Fibroblast of the aortic adventitia (primary cell): ENCODE measurements at regions not wholly inside any gene's neighbourhood (a gene's known extent, or its start where the extent isn't known, plus 50 kb on each side); places are given as distances from the start of the nearest gene placed in this dataset.

Source experiments
- DNase-seq: peaks from one replicate; pipeline ENCODE4 v3.0.0-alpha.2; 2010; ENCODE audit warnings: low read depth
- H3K4me3 ChIP-seq: 2 replicates; pipeline ENCODE4 v1.5.1; 2011; ENCODE audit warnings: low read depth, mild to moderate bottlenecking, control low read depth, low read length, moderate library complexity
- TF ChIP-seq, protein P1 (sequence below): IDR thresholded peaks from 2 replicates; pipeline ENCODE4 v1.5.1; 2011; ENCODE audit warnings: mild to moderate bottlenecking, low read length, control low read depth, inconsistent platforms; ENCODE audit not compliant: insufficient read depth

GRCh38 chr7:46774515-46774914 lies 807.4 kb downstream of the TNS3 start:
- TF ChIP-seq, protein P1, sequence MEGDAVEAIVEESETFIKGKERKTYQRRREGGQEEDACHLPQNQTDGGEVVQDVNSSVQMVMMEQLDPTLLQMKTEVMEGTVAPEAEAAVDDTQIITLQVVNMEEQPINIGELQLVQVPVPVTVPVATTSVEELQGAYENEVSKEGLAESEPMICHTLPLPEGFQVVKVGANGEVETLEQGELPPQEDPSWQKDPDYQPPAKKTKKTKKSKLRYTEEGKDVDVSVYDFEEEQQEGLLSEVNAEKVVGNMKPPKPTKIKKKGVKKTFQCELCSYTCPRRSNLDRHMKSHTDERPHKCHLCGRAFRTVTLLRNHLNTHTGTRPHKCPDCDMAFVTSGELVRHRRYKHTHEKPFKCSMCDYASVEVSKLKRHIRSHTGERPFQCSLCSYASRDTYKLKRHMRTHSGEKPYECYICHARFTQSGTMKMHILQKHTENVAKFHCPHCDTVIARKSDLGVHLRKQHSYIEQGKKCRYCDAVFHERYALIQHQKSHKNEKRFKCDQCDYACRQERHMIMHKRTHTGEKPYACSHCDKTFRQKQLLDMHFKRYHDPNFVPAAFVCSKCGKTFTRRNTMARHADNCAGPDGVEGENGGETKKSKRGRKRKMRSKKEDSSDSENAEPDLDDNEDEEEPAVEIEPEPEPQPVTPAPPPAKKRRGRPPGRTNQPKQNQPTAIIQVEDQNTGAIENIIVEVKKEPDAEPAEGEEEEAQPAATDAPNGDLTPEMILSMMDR = no peak
- no peak for DNase-seq
- no peak overlapping the region for H3K4me3 ChIP-seq

DNA sequence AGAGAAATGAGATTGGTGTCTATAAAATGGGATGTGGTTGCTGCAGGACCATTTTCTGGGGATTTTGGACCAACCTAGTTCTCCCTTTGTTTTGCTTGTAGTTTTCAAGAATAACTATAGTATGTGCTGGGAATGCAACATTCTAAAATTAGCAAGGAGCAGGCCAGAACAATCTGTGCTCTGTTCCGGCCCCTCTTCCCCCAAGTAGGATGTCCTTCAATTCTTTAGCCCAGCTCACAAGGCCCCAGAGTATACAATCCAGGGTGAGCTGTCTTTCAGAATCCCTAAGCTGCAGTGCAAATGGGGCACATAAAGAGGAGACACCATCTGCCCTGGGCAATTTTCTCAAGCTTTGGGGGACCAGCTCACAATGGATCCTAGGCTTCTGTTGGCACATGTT lies 809.1 kb downstream of the TNS3 start:
- no peak for DNase-seq

DNA sequence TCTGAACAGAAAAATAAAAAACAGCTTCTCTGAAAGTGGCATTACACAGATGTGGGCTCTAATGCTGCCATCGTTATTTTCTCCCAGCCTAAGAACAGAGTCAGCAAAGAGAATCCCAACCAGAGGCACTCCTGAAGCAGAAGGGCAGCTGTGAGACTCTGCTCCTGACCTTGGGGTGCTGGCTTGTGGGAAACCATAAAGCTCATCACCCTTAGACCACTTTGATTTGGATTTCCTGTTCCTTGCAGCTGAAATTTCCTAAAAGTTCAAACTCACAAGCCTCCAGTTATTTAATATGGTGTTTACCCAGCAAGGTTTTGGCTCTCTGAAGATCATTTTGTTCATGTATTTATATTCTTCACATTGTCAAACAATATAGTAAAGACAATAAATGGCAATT lies 814.8 kb downstream of the TNS3 start:
- TF ChIP-seq, protein P1 = no peak
- no peak overlapping the region for H3K4me3 ChIP-seq
- no peak for DNase-seq

More for the DNA sequence above, 809.1 kb downstream of the TNS3 start:
- TF ChIP-seq, protein P1 = no peak
- no peak overlapping the region for H3K4me3 ChIP-seq

DNA sequence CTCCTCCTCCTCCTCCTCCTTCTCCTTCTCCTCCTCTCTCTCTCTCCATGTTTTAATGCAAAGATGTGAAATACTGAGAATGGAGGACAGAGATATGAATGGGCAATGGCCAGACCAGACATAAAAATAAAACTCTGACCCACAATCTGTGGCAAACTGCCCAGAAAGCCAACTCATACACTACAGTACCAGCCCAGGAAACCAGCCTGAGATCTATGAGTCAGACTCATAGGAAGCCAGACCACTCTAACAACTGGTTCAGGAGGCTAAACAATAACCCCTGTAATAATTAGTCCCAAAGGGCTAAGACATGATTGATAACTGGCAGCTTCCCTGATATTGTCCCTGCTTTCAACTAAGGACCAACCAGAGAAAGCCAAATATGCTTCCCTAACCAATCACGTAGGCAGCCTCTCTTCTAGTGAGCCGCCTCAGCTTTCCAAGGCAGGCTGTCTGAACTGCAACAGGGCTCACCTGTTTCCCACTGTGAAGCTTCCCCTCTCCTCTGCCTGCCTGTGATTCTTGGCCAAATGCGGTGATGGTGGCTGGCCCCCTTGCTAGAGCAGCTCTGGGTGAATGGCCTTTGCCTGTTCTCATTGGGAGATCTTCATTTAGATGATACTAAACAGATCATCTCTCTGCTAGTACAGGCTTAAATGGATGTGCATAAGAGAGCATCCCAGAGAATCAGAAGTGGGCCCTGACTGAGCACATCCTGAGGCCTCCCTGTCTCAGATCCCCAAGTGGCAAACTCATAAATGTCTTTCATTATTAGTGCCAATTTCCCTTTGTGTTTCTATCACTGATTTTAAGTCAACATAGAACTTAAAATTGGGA lies 817.6 kb downstream of the TNS3 start:
- TF ChIP-seq, protein P1 = no peak
- peak; percentile 98 for DNase-seq
- H3K4me3 ChIP-seq = no peak overlapping the region

GRCh38 chr7:46763344-46763743 lies 818.6 kb downstream of the TNS3 start:
- H3K4me3 ChIP-seq = no peak overlapping the region
- TF ChIP-seq, protein P1 = no peak
- DNase-seq = no peak

DNA sequence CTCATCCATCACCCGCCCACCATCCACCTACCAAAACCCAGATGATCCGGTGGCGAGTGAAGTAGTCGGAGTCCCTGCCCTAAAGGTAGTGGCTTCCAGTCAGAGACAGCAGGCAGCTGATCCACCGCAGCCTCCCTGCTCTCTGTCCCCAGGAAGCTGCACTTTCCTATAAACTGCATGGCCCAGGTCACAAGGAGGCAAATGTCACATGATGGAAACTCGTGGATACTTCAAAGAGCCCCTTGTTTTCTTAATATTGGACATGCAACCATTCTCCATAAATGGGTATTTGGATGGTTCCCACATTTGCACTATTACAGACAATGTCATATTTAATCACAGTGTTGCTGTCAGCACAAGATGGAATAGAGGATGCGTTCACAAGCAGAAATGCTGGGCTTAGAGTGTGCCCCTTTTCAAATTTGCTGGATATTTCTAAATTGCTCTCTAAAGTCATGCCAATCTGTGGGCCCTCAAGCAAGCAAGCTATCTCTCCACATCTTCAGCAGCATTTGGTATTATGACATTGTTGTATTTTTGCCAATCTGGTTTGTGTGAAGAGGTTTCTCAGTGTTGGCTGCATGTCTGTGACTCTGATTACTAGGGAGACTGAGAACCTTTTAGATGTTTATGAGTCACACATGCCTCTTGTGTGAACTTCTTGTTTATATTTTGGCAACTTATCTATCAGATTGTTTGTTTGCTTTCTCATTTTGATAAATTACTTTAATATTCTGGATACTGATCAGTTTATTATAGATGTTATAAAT lies 822.0 kb downstream of the TNS3 start:
- peak; percentile 67 for DNase-seq
- TF ChIP-seq, protein P1 = no peak
- no peak overlapping the region for H3K4me3 ChIP-seq
